ENCODE measurements at regions not wholly inside any gene's neighbourhood (a gene's known extent, or its start where the extent isn't known, plus 50 kb on each side); places are given as distances from the start of the nearest gene placed in this dataset.

DNA sequence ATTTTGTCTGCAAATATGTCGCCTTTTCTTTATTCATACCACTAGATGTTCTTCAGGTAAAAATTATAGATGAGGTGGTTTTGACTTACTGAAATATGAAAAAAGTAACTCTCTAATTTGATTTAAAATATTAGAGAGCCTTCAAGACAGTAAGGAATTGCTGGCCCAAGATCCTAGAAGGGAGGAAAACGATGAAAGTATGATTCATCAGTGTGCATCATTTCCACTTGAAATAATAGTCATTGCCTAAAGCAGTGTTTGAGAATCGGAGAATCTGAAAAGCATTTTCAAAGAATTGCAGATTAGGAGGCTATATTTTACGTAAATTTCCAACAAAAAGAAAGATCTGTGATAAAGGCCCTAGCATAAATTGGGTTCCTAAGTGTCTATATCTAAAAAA, 1707.9 kb upstream of the PRR20A start:
- TF ChIP-seq, protein P1, sequence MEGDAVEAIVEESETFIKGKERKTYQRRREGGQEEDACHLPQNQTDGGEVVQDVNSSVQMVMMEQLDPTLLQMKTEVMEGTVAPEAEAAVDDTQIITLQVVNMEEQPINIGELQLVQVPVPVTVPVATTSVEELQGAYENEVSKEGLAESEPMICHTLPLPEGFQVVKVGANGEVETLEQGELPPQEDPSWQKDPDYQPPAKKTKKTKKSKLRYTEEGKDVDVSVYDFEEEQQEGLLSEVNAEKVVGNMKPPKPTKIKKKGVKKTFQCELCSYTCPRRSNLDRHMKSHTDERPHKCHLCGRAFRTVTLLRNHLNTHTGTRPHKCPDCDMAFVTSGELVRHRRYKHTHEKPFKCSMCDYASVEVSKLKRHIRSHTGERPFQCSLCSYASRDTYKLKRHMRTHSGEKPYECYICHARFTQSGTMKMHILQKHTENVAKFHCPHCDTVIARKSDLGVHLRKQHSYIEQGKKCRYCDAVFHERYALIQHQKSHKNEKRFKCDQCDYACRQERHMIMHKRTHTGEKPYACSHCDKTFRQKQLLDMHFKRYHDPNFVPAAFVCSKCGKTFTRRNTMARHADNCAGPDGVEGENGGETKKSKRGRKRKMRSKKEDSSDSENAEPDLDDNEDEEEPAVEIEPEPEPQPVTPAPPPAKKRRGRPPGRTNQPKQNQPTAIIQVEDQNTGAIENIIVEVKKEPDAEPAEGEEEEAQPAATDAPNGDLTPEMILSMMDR (IDR thresholded peaks at IDR 0.05), result no peak
- no peak for TF ChIP-seq EP300 (IDR thresholded peaks at IDR 0.05)

Measured in sigmoid colon (tissue), 4 donors.